T-cell (primary cell): ENCODE measurements at regions not wholly inside any gene's neighbourhood (a gene's known extent, or its start where the extent isn't known, plus 50 kb on each side); places are given as distances from the start of the nearest gene placed in this dataset.
"Not testable (repeated sequence)": the region's sequence is repeated elsewhere in the genome, so short reads cannot be mapped to it uniquely, and the experiment has no call there.

Source experiments
- ATAC-seq, 4 experiments: fragments of 200-7000 bp in 3 of 4; fragments of 150-1000 bp in 1 of 4; cut with Tn5 transposase; replicated peaks in 1 of 4; 1 replicate in 3 of 4; 2 replicates in 1 of 4; pipeline ENCODE4 v1.10.0; 2021; ENCODE audit warnings: moderate library complexity in 3 of 4, mild to moderate bottlenecking in 2 of 4, moderate number of reproducible peaks in 1 of 4
- CTCF ChIA-PET, 2 donors: fragments of 300-600 bp; sonication (Branson Sonifier 250); formaldehyde crosslinking; loops; one replicate each; lab custom pipeline; 2022; ENCODE audit warnings: antibody characterized with exemption in 2 of 2; lab: Charles Lee
- POLR2A ChIA-PET, 2 donors: fragments of 300-600 bp; sonication (Branson Sonifier 250); formaldehyde crosslinking; loops; one replicate each; lab custom pipeline; 2022; ENCODE audit warnings: antibody characterized with exemption in 2 of 2; lab: Charles Lee
- DNase-seq, 35 experiments: peaks; one replicate each; pipeline versions ENCODE4 v3.0.0 to v3.0.0-alpha.2; 2013 to 2023
- H3K27ac ChIP-seq: one replicate; pipeline ENCODE4 v1.5.1; 2013; ENCODE audit warnings: low read length
- H3K27me3 ChIP-seq, 2 experiments: replicated peaks in 1 of 2; 1 replicate in 1 of 2; 2 replicates in 1 of 2; pipeline versions ENCODE4 v1.6.1 to v1.7.0; 2013; ENCODE audit warnings: low read length in 1 of 2, mixed read lengths in 1 of 2; ENCODE audit not compliant: control insufficient read depth in 2 of 2, insufficient read depth in 2 of 2; ENCODE audit errors: extremely low read depth in 1 of 2
- H3K36me3 ChIP-seq, 2 donors: 1 replicate in 1 of 2; 2 replicates in 1 of 2; pipeline versions ENCODE4 v1.6.1 to v1.7.0; 2013; ENCODE audit warnings: low read length in 1 of 2; ENCODE audit not compliant: control insufficient read depth in 2 of 2, insufficient read depth in 1 of 2; ENCODE audit errors: extremely low read depth in 1 of 2
- H3K4me1 ChIP-seq, 2 experiments: 1 replicate in 1 of 2; 2 replicates in 1 of 2; pipeline versions ENCODE4 v1.6.1 to v1.7.0; 2013; ENCODE audit warnings: low read length in 2 of 2, mixed read lengths in 1 of 2; ENCODE audit not compliant: insufficient read depth in 2 of 2, control insufficient read depth in 1 of 2; ENCODE audit errors: extremely low read depth in 1 of 2
- H3K4me3 ChIP-seq, 2 donors: 1 replicate in 1 of 2; 2 replicates in 1 of 2; pipeline versions ENCODE4 v1.5.1 to v1.7.0; 2013; ENCODE audit warnings: mild to moderate bottlenecking in 2 of 2, low read length in 1 of 2, moderate library complexity in 1 of 2; ENCODE audit not compliant: control insufficient read depth in 1 of 2; ENCODE audit errors: extremely low read depth in 1 of 2
- H3K9me3 ChIP-seq: 2 replicates; pipeline ENCODE4 v1.7.0; 2013
- H3K27ac Mint-ChIP-seq, 2 donors: one replicate each; pipeline ENCODE4 v1.8.0; 2020 to 2021; ENCODE audit warnings: mild to moderate bottlenecking in 2 of 2, mixed read lengths in 2 of 2
- H3K27me3 Mint-ChIP-seq, 2 donors: one replicate each; pipeline ENCODE4 v1.8.0; 2021 to 2022; ENCODE audit warnings: mixed read lengths in 2 of 2
- H3K36me3 Mint-ChIP-seq: one replicate; pipeline ENCODE4 v1.8.0; 2021; ENCODE audit warnings: mixed read lengths
- H3K4me1 Mint-ChIP-seq, 3 donors: one replicate each; pipeline ENCODE4 v1.8.0; 2020 to 2022; ENCODE audit warnings: mixed read lengths in 3 of 3, mild to moderate bottlenecking in 1 of 3
- H3K4me3 Mint-ChIP-seq, 3 donors: one replicate each; pipeline ENCODE4 v1.8.0; 2020 to 2022; ENCODE audit warnings: mild to moderate bottlenecking in 3 of 3, mixed read lengths in 3 of 3, moderate library complexity in 3 of 3
- H3K9me3 Mint-ChIP-seq, 3 donors: one replicate each; pipeline ENCODE4 v1.8.0; 2020 to 2022; ENCODE audit warnings: mixed read lengths in 3 of 3
- WGBS: methylation state at CpG from one replicate; pipeline ENCODE4 v1.1.5; 2013; ENCODE audit warnings: missing lambda C conversion rate; ENCODE audit not compliant: insufficient coverage; 5-methylcytosine and 5-hydroxymethylcytosine counted together

DNA sequence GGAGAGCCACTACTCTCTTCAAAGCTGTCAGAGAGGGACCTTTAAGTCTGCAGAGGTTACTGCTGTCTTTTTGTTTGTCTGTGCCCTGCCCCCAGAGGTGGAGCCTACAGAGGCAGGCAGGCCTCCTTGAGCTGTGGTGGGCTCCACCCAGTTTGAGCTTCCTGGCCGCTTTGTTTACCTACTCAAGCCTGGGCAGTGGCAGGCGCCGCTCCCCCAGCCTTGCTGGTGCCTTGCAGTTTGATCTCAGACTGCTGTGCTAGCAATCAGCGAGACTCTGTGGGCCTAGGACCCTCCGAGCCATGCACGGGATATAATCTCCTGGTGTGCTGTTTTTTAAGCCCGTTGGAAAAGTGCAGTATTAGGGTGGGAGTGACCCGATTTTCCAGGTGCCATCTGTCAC lies 550.7 kb downstream of the RPL10L start:
- CTCF ChIA-PET, DNase-seq, H3K27ac Mint-ChIP-seq, H3K36me3 Mint-ChIP-seq, H3K4me1 ChIP-seq, ATAC-seq, H3K27ac ChIP-seq, H3K27me3 ChIP-seq, H3K27me3 Mint-ChIP-seq, H3K4me3 Mint-ChIP-seq, POLR2A ChIA-PET, H3K4me3 ChIP-seq, H3K9me3 ChIP-seq, H3K4me1 Mint-ChIP-seq, H3K36me3 ChIP-seq: not testable (repeated sequence)
- 73% methylated on average over 3 of the region's 8 CpGs for WGBS
- peaks cover 8 to 18% (median 11%) of the 10 kb centered on the region in 3 donors for H3K9me3 Mint-ChIP-seq

DNA sequence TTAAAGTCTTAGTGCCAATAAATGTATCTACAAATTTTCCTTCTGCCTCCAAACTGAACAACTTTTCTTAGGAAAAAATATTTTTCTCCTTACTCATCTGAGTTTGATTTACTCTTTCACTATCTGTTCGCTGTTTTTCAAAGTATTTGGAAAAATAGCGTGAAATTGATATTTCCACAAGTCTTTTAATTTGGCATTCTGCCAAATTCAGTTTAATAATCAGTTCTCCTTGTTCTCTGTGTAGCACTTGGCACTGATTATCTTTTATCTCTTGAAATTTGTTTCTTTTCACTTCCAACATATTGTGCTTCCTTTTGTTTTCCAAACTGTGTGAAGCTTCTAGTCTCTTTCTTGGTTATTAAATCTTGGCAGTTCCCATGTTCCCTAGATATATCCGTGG lies 559.8 kb downstream of the RPL10L start:
- Mint-ChIP-seq H3K27me3 (no peaks in the 10 kb centered on the region), H3K9me3 (peaks cover 5 to 23% (median 19%) of the 10 kb centered on the region in 3 donors), H3K27ac (no peak overlapping the region), H3K4me3 (no peak overlapping the region), H3K4me1 (no peaks in the 10 kb centered on the region), H3K36me3 (no peaks in the 10 kb centered on the region)
- no peak overlapping the region for H3K4me3 ChIP-seq
- ChIA-PET POLR2A (interaction anchor here in 1 of 2 donors (0.6 kb wide), 1 partner anchor 235 kb away, joined by 5 read pairs; no protein-coding TSS in a partner anchor), CTCF (no interaction called here)
- no peaks in the 10 kb centered on the region for H3K9me3 ChIP-seq
- no peak overlapping the region for H3K27ac ChIP-seq
- H3K4me1 ChIP-seq, result no peaks in the 10 kb centered on the region
- 100% methylated on average over 2 of the region's 3 CpGs for WGBS
- no peak for ATAC-seq
- no peak for DNase-seq
- H3K27me3 ChIP-seq, result no peaks in the 10 kb centered on the region
- H3K36me3 ChIP-seq, result no peaks in the 10 kb centered on the region

DNA sequence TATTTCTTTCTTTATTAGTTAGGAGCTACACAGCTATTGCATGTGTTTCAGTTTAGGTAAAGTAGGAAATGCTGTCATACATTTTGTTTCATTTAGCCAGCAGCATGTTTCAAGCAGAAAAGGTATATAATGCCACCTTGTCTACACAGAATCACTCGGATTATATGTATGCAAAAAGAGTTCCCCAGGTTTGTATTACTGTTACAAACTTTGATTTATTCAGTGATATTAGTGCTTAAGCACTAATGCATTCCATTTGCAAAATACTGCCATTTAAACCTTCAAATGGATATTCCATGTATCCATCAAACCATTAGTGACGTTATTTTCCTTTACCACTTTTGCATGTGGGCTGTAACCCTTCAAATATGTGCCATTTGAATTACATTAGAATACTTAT lies 564.0 kb downstream of the RPL10L start:
- Histone ChIP-seq H3K4me1 (no peaks in the 10 kb centered on the region), H3K27me3 (no peaks in the 10 kb centered on the region), H3K9me3 (no peaks in the 10 kb centered on the region), H3K27ac (no peak overlapping the region), H3K4me3 (no peak overlapping the region), H3K36me3 (no peaks in the 10 kb centered on the region)
- DNase-seq (no peak), ATAC-seq (no peak)
- ChIA-PET POLR2A (no interaction called here), CTCF (no interaction called here)
- Mint-ChIP-seq H3K27me3 (no peaks in the 10 kb centered on the region), H3K27ac (no peak overlapping the region), H3K4me1 (no peaks in the 10 kb centered on the region), H3K4me3 (no peak overlapping the region), H3K36me3 (no peaks in the 10 kb centered on the region), H3K9me3 (peaks cover 15 to 22% (median 21%) of the 10 kb centered on the region in 3 donors)
- no CpG with 5 or more reads among the region's 2 CpGs for WGBS

DNA sequence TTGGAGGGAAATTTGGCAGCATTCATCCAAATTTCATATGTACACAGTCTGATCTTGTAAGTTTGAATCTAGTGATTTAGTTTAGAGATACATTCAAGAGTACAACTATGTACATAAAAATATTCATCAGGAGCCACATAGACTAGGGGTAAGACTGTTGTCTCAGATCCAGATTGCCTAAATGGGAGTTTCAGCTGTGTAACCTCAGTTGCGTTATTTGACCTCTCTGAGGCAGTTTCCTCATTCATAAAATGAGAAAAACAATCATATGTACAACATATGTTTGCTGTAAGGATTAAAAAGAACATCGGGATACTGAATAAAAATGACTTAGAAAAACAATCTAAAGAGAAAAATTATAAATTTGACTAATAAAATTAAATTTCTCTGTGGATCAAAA lies 577.5 kb downstream of the RPL10L start:
- H3K9me3 ChIP-seq, result peaks cover 2% of the 10 kb centered on the region
- no peaks in the 10 kb centered on the region for H3K36me3 ChIP-seq
- no peaks in the 10 kb centered on the region for H3K27me3 Mint-ChIP-seq
- WGBS, result no CpG with 5 or more reads among the region's 2 CpGs
- no peak overlapping the region for H3K27ac ChIP-seq
- H3K4me3 Mint-ChIP-seq, result no peak overlapping the region
- H3K27ac Mint-ChIP-seq, result no peak overlapping the region
- peaks cover 4 to 12% (median 9%) of the 10 kb centered on the region in 3 donors for H3K9me3 Mint-ChIP-seq
- ATAC-seq (no peak), DNase-seq (no peak)
- H3K36me3 Mint-ChIP-seq, result no peaks in the 10 kb centered on the region
- POLR2A ChIA-PET, result no interaction called here
- H3K27me3 ChIP-seq, result no peaks in the 10 kb centered on the region
- CTCF ChIA-PET, result no interaction called here
- H3K4me1 Mint-ChIP-seq, result no peaks in the 10 kb centered on the region
- no peaks in the 10 kb centered on the region for H3K4me1 ChIP-seq
- H3K4me3 ChIP-seq, result no peak overlapping the region

DNA sequence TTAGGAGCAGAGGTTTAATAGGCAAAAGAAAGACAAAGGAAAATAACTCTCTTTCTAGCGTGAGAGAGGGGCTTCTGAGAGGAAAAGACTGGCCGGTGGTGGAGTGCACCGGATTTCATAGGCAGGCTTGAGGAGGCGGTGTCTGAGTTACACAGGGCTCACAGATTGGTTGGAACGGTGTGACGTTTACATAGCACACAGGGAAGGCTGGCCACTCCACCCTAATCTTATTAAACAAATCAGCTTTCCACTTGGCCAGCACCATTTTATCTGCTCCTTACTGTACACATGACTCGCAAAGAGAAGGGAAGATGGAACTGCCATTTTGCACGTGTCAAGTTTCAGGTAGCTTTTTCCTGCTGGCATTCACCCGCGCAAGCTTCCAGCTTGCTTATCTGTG lies 587.7 kb downstream of the RPL10L start:
- Mint-ChIP-seq H3K27ac (no peak overlapping the region), H3K36me3 (no peaks in the 10 kb centered on the region), H3K9me3 (peaks cover 17 to 21% (median 19%) of the 10 kb centered on the region in 3 donors), H3K4me1 (no peaks in the 10 kb centered on the region), H3K27me3 (no peaks in the 10 kb centered on the region), H3K4me3 (no peak overlapping the region)
- Histone ChIP-seq H3K4me3 (no peak overlapping the region), H3K4me1 (no peaks in the 10 kb centered on the region), H3K36me3 (no peaks in the 10 kb centered on the region), H3K27ac (no peak overlapping the region), H3K27me3 (no peaks in the 10 kb centered on the region), H3K9me3 (peaks cover 2% of the 10 kb centered on the region)
- CTCF ChIA-PET, result no interaction called here
- 92% methylated on average over 3 of the region's 10 CpGs for WGBS
- ATAC-seq (no peak), DNase-seq (no peak)
- POLR2A ChIA-PET, result no interaction called here

DNA sequence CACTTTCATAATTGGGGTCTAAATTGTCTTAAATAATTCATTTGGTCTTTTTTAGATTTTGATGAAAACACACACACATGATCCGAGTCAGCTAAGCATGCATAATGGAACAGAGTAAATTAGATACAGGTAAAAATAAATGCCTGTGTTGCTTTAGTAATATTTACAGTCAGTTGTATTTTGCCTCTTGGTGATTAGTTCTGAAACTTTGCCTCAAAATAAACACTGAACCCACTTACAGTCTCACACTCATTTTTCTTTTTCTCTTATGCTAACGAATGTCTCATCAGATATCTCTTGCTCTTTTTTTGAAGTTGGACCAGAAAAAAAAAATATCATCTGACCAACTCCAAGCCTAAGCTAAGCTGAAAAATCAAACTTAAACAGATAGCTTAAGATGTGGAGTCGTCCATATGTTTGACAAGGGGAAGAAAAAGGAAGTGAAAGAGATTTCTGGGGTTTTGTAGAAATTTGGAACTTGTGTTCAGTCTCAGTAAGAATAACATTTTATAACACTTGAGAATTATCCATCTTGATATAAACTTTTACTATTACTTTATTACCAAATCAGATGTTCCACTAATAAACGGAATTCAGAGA lies 592.5 kb downstream of the RPL10L start:
- POLR2A ChIA-PET, result no interaction called here
- WGBS, result 93% methylated on average over 2 of the region's 4 CpGs
- Mint-ChIP-seq H3K9me3 (peaks cover 17 to 21% (median 17%) of the 10 kb centered on the region in 3 donors), H3K36me3 (no peaks in the 10 kb centered on the region), H3K4me3 (no peak overlapping the region), H3K27ac (no peak overlapping the region), H3K4me1 (no peaks in the 10 kb centered on the region), H3K27me3 (no peaks in the 10 kb centered on the region)
- CTCF ChIA-PET, result no interaction called here
- H3K4me1 ChIP-seq, result no peaks in the 10 kb centered on the region
- no peaks in the 10 kb centered on the region for H3K9me3 ChIP-seq
- DNase-seq, result no peak
- no peaks in the 10 kb centered on the region for H3K36me3 ChIP-seq
- no peak for ATAC-seq
- H3K27ac ChIP-seq, result no peak overlapping the region
- no peaks in the 10 kb centered on the region for H3K27me3 ChIP-seq
- H3K4me3 ChIP-seq, result no peak overlapping the region

DNA sequence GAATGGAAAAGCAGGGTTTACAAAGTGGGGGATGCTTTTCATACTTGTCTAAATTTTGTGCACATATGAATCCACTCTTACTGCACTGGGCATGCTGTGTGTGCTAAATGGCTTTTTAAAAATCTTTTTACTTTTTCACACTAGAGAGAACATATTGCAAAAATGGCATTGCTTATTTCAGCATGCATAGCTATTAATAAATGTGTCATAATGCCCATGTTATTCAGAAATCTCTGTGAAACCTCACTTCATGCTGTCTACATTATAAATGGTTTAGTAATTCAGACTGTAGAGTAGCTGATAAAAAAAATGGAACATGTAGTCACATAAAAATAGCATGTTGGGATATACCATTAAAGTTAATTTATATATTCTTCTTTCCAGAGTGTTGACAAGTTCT lies 593.8 kb downstream of the RPL10L start:
- no peaks in the 10 kb centered on the region for H3K36me3 ChIP-seq
- H3K4me3 ChIP-seq, result no peak overlapping the region
- Mint-ChIP-seq H3K27ac (no peak overlapping the region), H3K36me3 (no peaks in the 10 kb centered on the region), H3K27me3 (no peaks in the 10 kb centered on the region), H3K4me1 (no peaks in the 10 kb centered on the region), H3K4me3 (no peak overlapping the region), H3K9me3 (peaks cover 10 to 18% (median 11%) of the 10 kb centered on the region in 3 donors)
- H3K9me3 ChIP-seq, result no peaks in the 10 kb centered on the region
- ChIA-PET CTCF (no interaction called here), POLR2A (no interaction called here)
- no peak for ATAC-seq
- DNase-seq, result no peak
- H3K27me3 ChIP-seq, result no peaks in the 10 kb centered on the region
- no peak overlapping the region for H3K27ac ChIP-seq
- H3K4me1 ChIP-seq, result no peaks in the 10 kb centered on the region
